H1 (cell line): ENCODE measurements at regions not wholly inside any gene's neighbourhood (a gene's known extent, or its start where the extent isn't known, plus 50 kb on each side); places are given as distances from the start of the nearest gene placed in this dataset.

Experiments
- EZH2 ChIP-seq: fragments of 200-600 bp; sonication (generic); IDR thresholded peaks from 2 replicates; pipeline ENCODE4 v1.7.1; 2012; ENCODE audit warnings: low read depth, mild to moderate bottlenecking, moderate library complexity, low read length, inconsistent platforms; ENCODE audit not compliant: severe bottlenecking
- POLR2A ChIP-seq, 2 experiments: IDR thresholded peaks; 1 replicate in 1 of 2; 2 replicates in 1 of 2; pipeline ENCODE4 v1.6.1; 2011; ENCODE audit warnings: low read depth in 2 of 2, low read length in 2 of 2, mild to moderate bottlenecking in 2 of 2; ENCODE audit errors: control extremely low read depth in 1 of 2
- RAD21 ChIP-seq, 2 experiments: IDR thresholded peaks in 1 of 2; conservative IDR thresholded peaks in 1 of 2; 2 replicates each; pipeline ENCODE4 v1.6.1; 2011; ENCODE audit warnings: low read depth in 2 of 2, low read length in 2 of 2, improper control_type of control experiment in 1 of 2, inconsistent platforms in 1 of 2, mild to moderate bottlenecking in 1 of 2, moderate library complexity in 1 of 2
- RBBP5 ChIP-seq: IDR thresholded peaks from 2 replicates; pipeline ENCODE4 v1.7.1; 2012; ENCODE audit warnings: low read depth, mild to moderate bottlenecking, inconsistent platforms, low read length, moderate library complexity, borderline replicate concordance
- RXRA ChIP-seq: IDR thresholded peaks from 2 replicates; pipeline ENCODE4 v1.6.1; 2011; ENCODE audit warnings: low read depth, mild to moderate bottlenecking, low read length, moderate library complexity; ENCODE audit not compliant: insufficient read depth
- TAF1 ChIP-seq: IDR thresholded peaks from 2 replicates; pipeline ENCODE4 v1.6.1; 2011; ENCODE audit warnings: mild to moderate bottlenecking, low read depth, low read length
- TF ChIP-seq, protein P1 (sequence below), 3 experiments: IDR thresholded peaks; 1 replicate in 2 of 3; 2 replicates in 1 of 3; pipeline versions ENCODE4 v1.5.1 to v1.6.1; 2011; ENCODE audit warnings: low read length in 3 of 3, mild to moderate bottlenecking in 3 of 3, inconsistent platforms in 2 of 3, low read depth in 1 of 3, moderate library complexity in 1 of 3; ENCODE audit not compliant: insufficient read depth in 1 of 3; ENCODE audit errors: control extremely low read depth in 1 of 3
- TF ChIP-seq, protein P2 (sequence below): IDR thresholded peaks from 2 replicates; pipeline ENCODE4 v1.6.1; 2011; ENCODE audit warnings: low read length, improper control_type of control experiment

DNA sequence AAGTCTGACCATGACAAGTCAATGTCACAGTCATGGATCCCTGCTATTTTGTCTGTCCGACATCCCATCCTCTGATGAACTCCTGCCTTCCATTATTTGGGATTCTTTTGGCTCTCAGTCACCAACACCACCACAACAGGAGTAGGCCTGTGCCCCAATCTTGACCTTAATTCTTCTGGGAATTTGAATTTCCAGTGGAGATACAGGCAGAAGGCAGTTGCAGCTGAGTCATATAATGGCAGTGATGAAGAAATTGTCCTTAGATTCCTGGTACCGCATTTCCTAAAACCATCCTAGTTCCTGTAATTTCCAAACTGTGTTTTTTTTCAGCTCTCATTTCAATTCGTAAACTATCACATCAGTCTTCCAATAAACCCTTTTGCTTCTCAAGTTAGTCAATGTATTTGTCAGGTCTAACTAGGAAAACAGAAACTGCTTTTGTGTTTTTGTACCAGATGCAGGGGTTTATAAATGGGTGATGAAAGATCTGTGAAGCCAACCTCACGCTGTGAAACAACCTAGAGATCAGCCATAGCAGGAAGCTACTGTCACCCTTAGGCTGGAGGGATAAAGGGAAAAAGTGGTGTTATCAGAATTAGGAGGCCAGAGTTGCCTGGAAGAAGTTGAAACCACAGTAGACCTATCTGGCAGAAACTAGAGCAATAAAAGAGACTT, 126.3 kb upstream of the TMEM108 start:
- TF ChIP-seq EZH2 (no peak), RAD21 (IDR thresholded peaks at IDR 0.05 in 1 of 2, conservative IDR thresholded peaks at IDR 0.05 in 1 of 2; ENCODE audit: low read depth in 2 of 2, low read length in 2 of 2) (no peak), RXRA (no peak), RBBP5 (no peak), POLR2A (IDR thresholded peaks at IDR 0.05; ENCODE audit: control extremely low read depth in 1 of 2, low read depth in 2 of 2, low read length in 2 of 2) (no peak), TAF1 (no peak)
- TF ChIP-seq, protein P1, sequence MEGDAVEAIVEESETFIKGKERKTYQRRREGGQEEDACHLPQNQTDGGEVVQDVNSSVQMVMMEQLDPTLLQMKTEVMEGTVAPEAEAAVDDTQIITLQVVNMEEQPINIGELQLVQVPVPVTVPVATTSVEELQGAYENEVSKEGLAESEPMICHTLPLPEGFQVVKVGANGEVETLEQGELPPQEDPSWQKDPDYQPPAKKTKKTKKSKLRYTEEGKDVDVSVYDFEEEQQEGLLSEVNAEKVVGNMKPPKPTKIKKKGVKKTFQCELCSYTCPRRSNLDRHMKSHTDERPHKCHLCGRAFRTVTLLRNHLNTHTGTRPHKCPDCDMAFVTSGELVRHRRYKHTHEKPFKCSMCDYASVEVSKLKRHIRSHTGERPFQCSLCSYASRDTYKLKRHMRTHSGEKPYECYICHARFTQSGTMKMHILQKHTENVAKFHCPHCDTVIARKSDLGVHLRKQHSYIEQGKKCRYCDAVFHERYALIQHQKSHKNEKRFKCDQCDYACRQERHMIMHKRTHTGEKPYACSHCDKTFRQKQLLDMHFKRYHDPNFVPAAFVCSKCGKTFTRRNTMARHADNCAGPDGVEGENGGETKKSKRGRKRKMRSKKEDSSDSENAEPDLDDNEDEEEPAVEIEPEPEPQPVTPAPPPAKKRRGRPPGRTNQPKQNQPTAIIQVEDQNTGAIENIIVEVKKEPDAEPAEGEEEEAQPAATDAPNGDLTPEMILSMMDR (IDR thresholded peaks at IDR 0.05; ENCODE audit: control extremely low read depth in 1 of 3, insufficient read depth in 1 of 3, low read depth in 1 of 3, low read length in 3 of 3) = no peak
- TF ChIP-seq, protein P2, sequence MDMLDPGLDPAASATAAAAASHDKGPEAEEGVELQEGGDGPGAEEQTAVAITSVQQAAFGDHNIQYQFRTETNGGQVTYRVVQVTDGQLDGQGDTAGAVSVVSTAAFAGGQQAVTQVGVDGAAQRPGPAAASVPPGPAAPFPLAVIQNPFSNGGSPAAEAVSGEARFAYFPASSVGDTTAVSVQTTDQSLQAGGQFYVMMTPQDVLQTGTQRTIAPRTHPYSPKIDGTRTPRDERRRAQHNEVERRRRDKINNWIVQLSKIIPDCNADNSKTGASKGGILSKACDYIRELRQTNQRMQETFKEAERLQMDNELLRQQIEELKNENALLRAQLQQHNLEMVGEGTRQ = no peak
